HG02981 (cell line): ENCODE measurements at regions not wholly inside any gene's neighbourhood (a gene's known extent, or its start where the extent isn't known, plus 50 kb on each side); places are given as distances from the start of the nearest gene placed in this dataset.
A peak's percentile ranks its signal among the peaks of the same experiment; 100 is the strongest.

Experiments used
- ATAC-seq: cut with Tn5 transposase; IDR thresholded peaks from one replicate; pipeline ENCODE4 v1.9.1; 2021; ENCODE audit warnings: mild to moderate bottlenecking, moderate library complexity; ENCODE audit not compliant: unreplicated experiment

DNA sequence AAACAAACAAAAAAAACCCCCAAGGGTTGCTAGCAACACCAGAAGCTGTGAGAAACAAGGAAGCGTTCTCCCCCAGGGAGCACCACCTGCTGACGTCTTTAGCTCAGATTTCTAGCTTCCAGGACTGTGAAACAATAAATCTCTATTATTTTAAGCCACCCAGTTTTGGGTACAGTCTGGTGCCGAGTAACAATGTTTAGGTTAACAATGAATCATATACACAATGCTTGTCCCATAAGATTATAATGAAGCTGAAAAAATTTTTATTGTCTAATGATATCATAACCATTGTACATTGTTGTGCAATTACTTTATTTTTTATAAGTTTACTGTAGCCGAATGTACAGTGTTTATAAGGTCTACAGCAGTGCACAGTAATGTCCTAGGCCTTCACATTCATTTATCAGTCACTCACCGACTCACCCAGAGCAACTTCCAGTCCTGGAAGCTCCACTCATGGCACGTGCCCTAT is 72.1 kb upstream of the CAB39 start:
- ATAC-seq, result no peak

DNA sequence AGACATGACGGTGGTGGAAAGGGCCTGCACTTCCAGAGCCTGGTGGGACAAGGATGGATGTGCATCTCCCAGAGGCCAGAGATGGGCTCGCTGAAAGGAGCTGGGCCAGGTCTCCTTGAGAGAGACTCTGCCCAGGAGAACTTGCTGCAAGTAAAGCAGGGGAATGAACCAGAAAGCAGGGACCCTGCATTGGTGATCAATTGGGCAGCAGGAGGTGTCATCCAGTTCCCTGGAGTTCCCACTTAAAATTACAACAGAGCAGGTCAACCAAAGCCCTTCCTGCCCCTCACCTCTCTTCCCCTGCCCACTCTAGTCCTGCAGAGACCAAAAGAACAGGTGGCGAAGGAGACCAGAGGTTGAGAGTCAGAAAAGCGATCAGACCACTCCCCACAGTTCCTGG is 69.7 kb upstream of the CAB39 start:
- no peak for ATAC-seq

DNA sequence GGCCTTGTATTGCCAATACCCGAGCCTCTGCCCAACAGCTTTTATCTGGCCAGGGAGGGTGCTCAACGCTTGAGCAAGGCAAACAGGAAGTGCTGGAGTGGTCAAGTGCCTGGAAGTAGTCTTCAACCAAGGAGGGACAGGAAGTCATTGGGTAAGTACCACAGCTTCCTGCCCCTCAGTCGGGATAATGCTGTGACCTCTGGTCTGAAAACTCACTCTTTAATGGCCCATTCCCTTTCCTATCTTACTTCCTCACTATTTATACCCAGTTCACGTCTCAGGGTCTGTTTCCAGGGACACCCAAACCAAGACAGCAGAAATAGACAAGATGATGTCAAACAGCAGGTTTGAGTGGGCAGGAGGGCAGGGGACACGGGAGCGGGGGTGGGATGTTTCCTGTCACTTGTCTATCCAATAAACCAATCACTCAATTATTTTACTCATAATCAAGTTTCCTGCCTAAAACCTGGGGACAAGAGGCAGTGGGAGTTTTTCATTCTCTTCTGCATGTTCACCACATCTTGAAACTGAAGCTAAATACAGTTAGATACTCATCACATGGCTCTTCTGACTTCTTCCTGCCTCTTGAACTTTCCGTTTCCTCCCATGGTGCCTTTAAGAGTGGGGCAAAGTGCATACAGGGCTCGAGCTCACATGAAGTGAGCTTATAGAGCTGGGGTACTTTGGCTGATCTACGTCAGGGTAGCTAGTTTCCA is 68.9 kb upstream of the CAB39 start:
- peak; percentile 67 for ATAC-seq

DNA sequence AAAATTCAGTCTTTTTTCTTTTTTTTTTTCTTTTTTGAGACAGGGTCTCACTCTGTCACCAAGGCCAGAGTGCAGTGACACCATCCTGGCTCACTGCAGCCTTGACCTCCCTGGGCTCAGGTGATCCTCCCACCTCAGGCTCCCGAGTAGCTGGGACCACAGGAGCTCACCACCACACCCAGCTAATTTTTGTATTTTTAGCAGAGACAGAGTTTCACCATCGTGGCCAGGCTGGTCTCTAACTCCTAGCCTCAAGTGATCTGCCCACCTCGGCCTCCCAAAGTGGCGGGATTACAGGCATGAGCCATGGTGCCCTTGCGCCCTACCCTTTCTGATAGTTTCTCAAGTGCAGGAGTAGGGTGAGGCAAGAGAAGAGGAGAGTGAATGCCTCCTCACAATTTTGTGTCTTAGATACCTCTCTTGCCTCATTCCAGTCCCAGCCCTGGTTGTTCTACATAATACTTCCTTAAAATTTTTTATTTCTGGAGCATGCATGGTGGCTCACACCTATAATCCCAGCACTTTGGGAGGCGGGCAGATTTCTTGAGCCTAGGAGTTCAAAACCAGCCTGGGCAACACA is 68.2 kb upstream of the CAB39 start:
- no peak for ATAC-seq

DNA sequence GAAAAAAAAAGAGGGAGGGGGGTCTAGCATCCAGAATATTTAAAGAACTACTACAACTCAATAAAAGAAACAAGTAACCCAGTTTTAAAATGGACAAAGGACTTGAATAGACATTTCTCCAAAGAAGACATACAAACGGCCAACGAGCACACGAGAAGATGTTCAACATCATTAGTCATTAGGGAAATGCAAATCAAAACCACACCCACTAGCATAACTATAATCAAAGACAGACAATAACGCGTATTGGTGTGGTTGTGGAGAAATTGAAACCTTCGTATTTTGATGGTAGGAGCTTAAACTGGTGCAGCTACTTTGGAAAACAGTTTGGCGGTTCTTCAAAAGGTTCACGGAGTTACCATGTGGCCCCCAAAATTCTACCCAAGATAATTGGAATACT is 64.3 kb upstream of the CAB39 start:
- ATAC-seq, result no peak

DNA sequence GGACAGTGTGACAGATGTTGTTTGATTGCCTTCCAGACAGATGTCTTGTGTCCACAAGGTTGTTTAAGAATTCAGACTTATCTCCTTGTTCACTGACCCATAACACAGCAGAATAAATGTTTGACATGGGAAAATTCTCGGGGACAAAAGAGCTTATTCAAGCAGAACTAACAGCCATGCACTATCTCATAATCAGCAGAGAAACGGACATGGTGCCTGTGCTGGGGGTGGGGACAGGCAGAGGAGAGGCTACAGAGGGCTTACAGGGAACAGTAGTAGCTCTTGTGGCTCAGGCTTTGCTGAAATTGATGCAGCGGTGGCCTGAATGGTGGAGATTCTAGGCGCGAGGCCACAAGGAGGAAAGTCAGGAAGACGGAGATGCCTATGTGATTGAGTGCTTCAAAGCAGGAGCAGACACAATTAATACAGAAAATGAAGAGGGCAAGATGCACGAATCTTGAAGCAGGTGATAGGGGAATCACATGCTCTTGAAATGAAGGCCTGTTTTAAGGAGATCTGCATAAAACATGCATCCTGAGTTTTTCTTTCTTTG is 62.0 kb upstream of the CAB39 start:
- ATAC-seq, result no peak

DNA sequence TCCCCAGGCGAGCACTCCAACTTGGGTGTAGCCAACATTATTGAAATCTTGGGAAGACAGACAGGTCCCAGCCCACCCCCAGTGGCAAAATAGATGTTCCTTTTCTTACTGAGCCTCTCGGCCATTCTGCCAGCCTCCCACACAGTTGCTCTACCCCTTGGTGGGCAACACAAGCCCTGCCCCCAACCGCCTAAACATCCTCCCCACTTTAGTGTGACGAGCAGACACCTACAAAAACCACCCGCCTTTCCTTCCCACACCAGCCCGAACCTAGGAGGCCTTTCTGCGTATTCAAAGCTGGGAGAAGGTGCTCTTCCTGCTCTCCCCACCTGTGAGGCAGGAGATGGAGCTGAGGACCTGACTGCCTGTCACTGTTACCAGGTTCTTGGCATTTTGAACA is 58.6 kb upstream of the CAB39 start:
- ATAC-seq, result no peak

DNA sequence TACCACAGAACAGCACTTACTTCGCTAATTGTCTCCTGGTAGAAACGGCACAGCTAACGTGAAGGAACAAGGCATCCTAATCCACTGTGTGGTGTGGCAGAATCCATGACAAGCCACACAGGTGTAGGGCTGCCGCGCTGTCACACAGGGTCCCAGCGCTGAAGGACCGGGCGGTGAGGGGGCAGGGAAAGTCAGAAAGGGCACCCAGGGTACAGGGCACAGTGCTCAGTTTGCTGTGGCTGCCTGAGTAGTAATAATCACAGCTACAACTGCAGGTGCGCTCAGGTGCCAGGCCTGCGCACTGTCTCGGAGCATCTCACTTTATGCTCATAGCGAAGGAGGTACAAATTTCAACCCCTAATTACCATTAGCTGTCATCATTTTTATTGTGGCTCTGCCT is 55.2 kb upstream of the CAB39 start:
- no peak for ATAC-seq

DNA sequence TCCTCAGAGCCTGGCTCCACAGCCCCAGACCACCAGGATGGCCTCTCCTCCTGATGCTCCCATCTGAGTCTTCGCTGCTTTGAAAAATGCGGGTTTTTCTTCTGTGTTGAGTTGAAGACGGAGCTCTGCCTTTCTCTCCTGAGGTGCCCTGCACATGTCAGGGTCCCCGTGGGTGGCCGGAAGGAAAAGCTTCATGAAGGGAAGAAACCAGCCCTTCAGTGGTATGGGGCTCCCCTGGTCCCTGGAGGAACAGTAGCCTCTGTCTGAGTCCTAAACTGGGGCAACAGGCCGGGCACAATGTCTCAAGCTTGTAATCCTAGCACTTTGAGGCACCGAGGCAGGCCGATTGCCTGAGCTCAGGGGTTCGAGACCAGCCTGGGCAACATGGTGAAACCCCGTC is 54.7 kb upstream of the CAB39 start:
- no peak for ATAC-seq

DNA sequence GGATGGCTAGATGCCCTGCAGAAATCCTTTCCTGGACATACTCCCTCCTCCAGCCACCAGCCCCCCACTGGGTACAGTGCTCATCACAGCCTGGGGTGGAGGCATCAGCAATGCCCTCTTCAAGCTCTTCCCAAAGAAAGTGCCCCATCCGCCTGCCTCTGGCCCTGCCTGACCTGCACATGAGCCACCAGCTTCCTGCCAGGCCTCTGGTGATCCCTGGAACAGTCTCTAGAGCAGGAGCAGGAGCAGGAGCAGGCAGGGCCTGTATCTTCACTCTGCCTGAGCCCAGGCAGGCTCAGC is 54.1 kb upstream of the CAB39 start:
- no peak for ATAC-seq

DNA sequence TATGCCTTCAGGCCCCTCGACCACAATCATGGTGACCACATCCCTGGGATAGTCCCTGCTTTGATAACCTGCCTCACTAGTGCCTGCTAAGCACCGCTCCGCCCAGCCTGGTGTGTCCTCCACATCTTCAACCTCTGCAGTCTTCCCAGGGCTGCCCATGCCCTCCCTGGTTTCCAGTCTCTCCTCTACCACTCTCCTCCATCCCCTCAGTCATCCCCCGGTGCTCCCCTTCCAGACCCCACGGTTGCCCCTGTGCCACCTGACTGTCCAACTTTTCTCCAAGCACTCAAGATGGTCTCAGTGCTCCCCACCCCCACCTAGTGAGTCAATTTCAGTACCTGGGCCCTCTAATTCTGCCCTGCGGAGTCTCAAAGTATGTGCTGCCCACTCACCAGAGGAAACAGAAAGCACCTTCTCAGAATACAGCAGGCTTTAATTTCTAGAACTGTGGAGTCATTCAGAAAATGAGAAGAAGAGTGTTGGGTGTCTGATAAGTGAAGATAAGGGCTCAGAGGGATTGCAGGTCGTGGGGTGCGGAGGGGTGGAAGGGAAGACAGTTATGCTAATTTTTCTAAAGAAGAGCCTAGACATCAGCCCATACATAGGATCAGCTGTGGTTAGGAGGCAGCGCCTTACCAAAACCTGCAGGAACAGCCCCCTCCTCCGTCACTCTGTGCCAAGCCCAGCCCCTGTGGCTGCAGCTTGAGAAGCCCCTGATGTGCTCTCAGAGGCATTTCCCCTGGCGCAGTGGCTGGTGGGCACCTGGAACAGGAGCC is 53.6 kb upstream of the CAB39 start:
- ATAC-seq, result peak; percentile 41

DNA sequence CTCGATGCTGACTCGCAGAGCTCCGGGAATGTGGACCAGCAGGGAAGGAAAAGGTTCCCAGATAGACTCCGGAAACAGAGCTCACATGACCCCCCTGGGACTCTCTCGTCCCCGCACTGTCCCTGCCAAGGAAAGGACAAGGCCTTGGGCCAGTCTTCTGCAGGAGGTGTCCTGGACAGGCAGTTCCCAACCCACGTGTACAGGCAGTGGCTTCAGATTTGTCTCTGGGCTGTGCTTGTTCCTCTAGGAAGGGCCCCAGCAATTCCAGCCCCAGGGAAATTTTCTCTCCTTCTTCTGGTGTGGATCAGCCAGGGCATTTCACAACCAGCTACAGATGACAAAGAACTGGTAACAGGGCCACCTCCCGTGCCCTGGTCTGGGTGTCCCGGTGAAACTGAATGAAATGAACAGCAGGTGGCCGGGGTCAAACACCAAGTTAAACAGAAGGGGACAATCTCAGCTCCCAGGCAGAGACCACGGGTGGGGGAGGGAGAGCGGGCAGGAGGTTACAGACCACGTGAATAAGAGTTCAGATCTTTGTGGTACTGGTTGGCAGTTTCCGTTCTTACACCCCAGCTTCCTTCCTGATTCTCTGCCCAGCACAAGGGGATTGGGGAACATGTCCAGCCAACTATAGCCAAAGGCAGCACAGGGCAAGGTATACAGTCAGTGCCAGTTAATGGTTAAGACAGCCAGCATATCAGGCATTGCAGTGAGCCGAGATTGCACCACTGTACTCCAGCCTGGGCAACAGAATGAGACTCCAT is 52.2 kb upstream of the CAB39 start:
- no peak for ATAC-seq

DNA sequence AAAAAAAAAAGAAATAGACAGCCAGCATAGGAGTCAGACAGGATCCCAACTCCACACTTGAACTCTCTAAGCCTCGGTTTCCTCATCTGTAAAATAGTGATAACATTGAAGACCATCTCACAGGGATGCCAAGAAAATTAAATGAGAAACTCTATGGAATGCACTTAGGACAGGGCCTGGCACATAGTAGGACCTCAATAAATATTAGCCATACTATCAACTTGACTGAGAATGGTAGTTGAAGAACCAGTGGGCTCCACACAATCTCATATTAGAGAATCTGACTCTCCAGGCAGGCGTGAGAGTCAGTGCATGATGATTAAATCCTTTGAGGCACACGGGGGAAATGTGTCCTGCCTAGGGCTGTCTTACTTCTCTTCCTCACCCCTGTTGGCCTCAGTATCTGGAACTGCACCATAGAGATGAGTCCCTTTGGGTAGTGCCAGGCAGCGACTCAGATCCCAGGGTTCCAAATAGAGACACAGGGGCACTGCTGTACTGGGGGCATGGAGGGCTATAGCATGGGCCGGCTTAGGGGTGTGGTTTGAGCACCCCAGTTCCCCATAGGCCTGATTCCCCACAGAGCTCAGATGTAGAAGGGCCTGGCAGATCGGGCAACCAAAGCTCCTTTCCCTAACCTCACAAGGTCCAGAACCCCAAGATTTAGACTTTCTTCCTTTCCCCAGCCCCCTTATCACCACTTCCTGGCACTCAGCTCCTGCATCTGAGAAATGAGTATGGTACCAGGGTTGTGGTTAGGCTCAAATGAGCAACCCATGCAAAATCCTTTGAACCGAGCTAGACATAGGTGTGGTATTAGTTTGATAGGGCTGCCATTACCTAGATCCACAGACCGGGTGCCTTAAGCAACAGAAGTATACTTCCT is 51.3 kb upstream of the CAB39 start:
- peak; percentile 55 for ATAC-seq
